GM21515 (cell line): ENCODE measurements at regions not wholly inside any gene's neighbourhood (a gene's known extent, or its start where the extent isn't known, plus 50 kb on each side); places are given as distances from the start of the nearest gene placed in this dataset.
"Not testable (repeated sequence)": the region's sequence is repeated elsewhere in the genome, so short reads cannot be mapped to it uniquely, and the experiment has no call there.

Source experiments
- ATAC-seq: cut with Tn5 transposase; IDR thresholded peaks from one replicate; pipeline ENCODE4 v1.9.1; 2021; ENCODE audit not compliant: unreplicated experiment

GRCh38 chr7:16369855-16370254, 51.5 kb downstream of the CRPPA start:
- ATAC-seq: no peak

GRCh38 chr7:16369309-16369708, 52.0 kb downstream of the CRPPA start:
- ATAC-seq: not testable (repeated sequence)

- ATAC-seq: no peak
Observed at GRCh38 chr7:16368885-16369284, 52.5 kb downstream of the CRPPA start.

- ATAC-seq: no peak
Observed at GRCh38 chr7:16367115-16367514, 54.2 kb downstream of the CRPPA start.

- ATAC-seq: no peak
Observed at GRCh38 chr7:16365952-16366351, 55.4 kb downstream of the CRPPA start.

GRCh38 chr7:16365177-16365576, 56.2 kb downstream of the CRPPA start:
- no peak for ATAC-seq

- ATAC-seq: no peak
Observed at GRCh38 chr7:16359216-16359615, 62.1 kb downstream of the CRPPA start.

GRCh38 chr7:16357921-16358320, 63.4 kb downstream of the CRPPA start:
- no peak for ATAC-seq

GRCh38 chr7:16357474-16357873, 63.9 kb downstream of the CRPPA start:
- no peak for ATAC-seq

GRCh38 chr7:16356301-16356958, 64.9 kb downstream of the CRPPA start:
- no peak for ATAC-seq

GRCh38 chr7:16354573-16354972, 66.8 kb downstream of the CRPPA start:
- ATAC-seq: no peak

- ATAC-seq: no peak
Observed at GRCh38 chr7:16353226-16353625, 68.1 kb downstream of the CRPPA start.

- no peak for ATAC-seq
Observed at GRCh38 chr7:16350634-16351033, 70.7 kb downstream of the CRPPA start.

- ATAC-seq: no peak
Observed at GRCh38 chr7:16348251-16348650, 73.1 kb downstream of the CRPPA start.

GRCh38 chr7:16347827-16348192, 73.5 kb downstream of the CRPPA start:
- no peak for ATAC-seq

- no peak for ATAC-seq
Observed at GRCh38 chr7:16347066-16347826, 74.1 kb downstream of the CRPPA start.

GRCh38 chr7:16345979-16346958, 75.1 kb downstream of the CRPPA start:
- ATAC-seq: no peak

- ATAC-seq: no peak
Observed at GRCh38 chr7:16344927-16345326, 76.4 kb downstream of the CRPPA start.

GRCh38 chr7:16343612-16344011, 77.7 kb downstream of the CRPPA start:
- no peak for ATAC-seq

GRCh38 chr7:16338065-16338464, 83.3 kb downstream of the CRPPA start:
- no peak for ATAC-seq

- no peak for ATAC-seq
Observed at GRCh38 chr7:16326106-16326505, 95.2 kb downstream of the CRPPA start.

- ATAC-seq: no peak
Observed at GRCh38 chr7:16323313-16323712, 98.0 kb downstream of the CRPPA start.
